ACHN (cell line): ENCODE measurements at regions not wholly inside any gene's neighbourhood (a gene's known extent, or its start where the extent isn't known, plus 50 kb on each side); places are given as distances from the start of the nearest gene placed in this dataset.
"Not testable (repeated sequence)": the region's sequence is repeated elsewhere in the genome, so short reads cannot be mapped to it uniquely, and the experiment has no call there.

ENCODE experiments used
- DNase-seq: peaks from one replicate; pipeline ENCODE4 v3.0.0-alpha.2; 2015
- in situ Hi-C: cut with HindIII; loops from 2 replicates; pipeline ENCODE4 v1.10.0; 2017; ENCODE audit warnings: low sequenced_read_pairs, low pct_ligation_motif_present, low pct_unique_long_range_greater_than_20kb

GRCh38 chr5:57754616-57755015, 272.0 kb upstream of the ACTBL2 start:
- in situ Hi-C loops: no loop called here
- no peak for DNase-seq

GRCh38 chr5:57753446-57753845, 270.8 kb upstream of the ACTBL2 start:
- no peak for DNase-seq
- in situ Hi-C loops: no loop called here

GRCh38 chr5:57751710-57752109, 269.1 kb upstream of the ACTBL2 start:
- in situ Hi-C loops: no loop called here
- DNase-seq: no peak

GRCh38 chr5:57750891-57751290, 268.3 kb upstream of the ACTBL2 start:
- in situ Hi-C loops: no loop called here
- no peak for DNase-seq

GRCh38 chr5:57750282-57750681, 267.7 kb upstream of the ACTBL2 start:
- in situ Hi-C loops: no loop called here

GRCh38 chr5:57749396-57749795, 266.8 kb upstream of the ACTBL2 start:
- no peak for DNase-seq
- in situ Hi-C loops: no loop called here

More at GRCh38 chr5:57750282-57750681, 267.7 kb upstream of the ACTBL2 start:
- no peak for DNase-seq

GRCh38 chr5:57745700-57746651, 263.4 kb upstream of the ACTBL2 start:
- DNase-seq: no peak
- in situ Hi-C loops: no loop called here

GRCh38 chr5:57745029-57745428, 262.4 kb upstream of the ACTBL2 start:
- in situ Hi-C loops: no loop called here

GRCh38 chr5:57741336-57741735, 258.7 kb upstream of the ACTBL2 start:
- DNase-seq: no peak
- in situ Hi-C loops: no loop called here

More at GRCh38 chr5:57745029-57745428, 262.4 kb upstream of the ACTBL2 start:
- DNase-seq: no peak

GRCh38 chr5:57738787-57739186, 256.2 kb upstream of the ACTBL2 start:
- in situ Hi-C loops: no loop called here
- DNase-seq: no peak

GRCh38 chr5:57738301-57738700, 255.7 kb upstream of the ACTBL2 start:
- DNase-seq: no peak
- in situ Hi-C loops: no loop called here

- DNase-seq: no peak
- in situ Hi-C loops: no loop called here
Observed at GRCh38 chr5:57736716-57737115, 254.1 kb upstream of the ACTBL2 start.

GRCh38 chr5:57735279-57736153, 252.9 kb upstream of the ACTBL2 start:
- DNase-seq: peak; percentile 87
- in situ Hi-C loops: not testable (repeated sequence)

GRCh38 chr5:57734296-57734695, 251.7 kb upstream of the ACTBL2 start:
- in situ Hi-C loops: no loop called here
- no peak for DNase-seq

GRCh38 chr5:57727591-57727990, 245.0 kb upstream of the ACTBL2 start:
- in situ Hi-C loops: no loop called here
- DNase-seq: no peak

- DNase-seq: no peak
- in situ Hi-C loops: no loop called here
Observed at GRCh38 chr5:57725658-57726504, 243.3 kb upstream of the ACTBL2 start.

- DNase-seq: no peak
- in situ Hi-C loops: no loop called here
Observed at GRCh38 chr5:57724836-57725235, 242.2 kb upstream of the ACTBL2 start.

GRCh38 chr5:57721226-57721625, 238.6 kb upstream of the ACTBL2 start:
- in situ Hi-C loops: no loop called here
- DNase-seq: no peak
